HG02642 (cell line): ENCODE measurements at regions not wholly inside any gene's neighbourhood (a gene's known extent, or its start where the extent isn't known, plus 50 kb on each side); places are given as distances from the start of the nearest gene placed in this dataset.

ENCODE experiments used
- ATAC-seq: cut with Tn5 transposase; IDR thresholded peaks from one replicate; pipeline ENCODE4 v1.9.1; 2021; ENCODE audit warnings: mild to moderate bottlenecking; ENCODE audit not compliant: unreplicated experiment, poor library complexity

GRCh38 chr7:21024485-21024867, 237.8 kb upstream of the SP8 start:
- no peak for ATAC-seq

- no peak for ATAC-seq
These were observed 241.5 kb upstream of the SP8 start for GRCh38 chr7:21028186-21028585.

- ATAC-seq = no peak
These were observed 241.9 kb upstream of the SP8 start for GRCh38 chr7:21028599-21028998.

- no peak for ATAC-seq
These were observed 242.3 kb upstream of the SP8 start for GRCh38 chr7:21029006-21029405.

- no peak for ATAC-seq
These were observed 243.7 kb upstream of the SP8 start for GRCh38 chr7:21030237-21030871.

- no peak for ATAC-seq
These were observed 254.6 kb upstream of the SP8 start for GRCh38 chr7:21041252-21041651.

- no peak for ATAC-seq
These were observed 255.0 kb upstream of the SP8 start for GRCh38 chr7:21041666-21042065.

- ATAC-seq = no peak
These were observed 257.7 kb upstream of the SP8 start for GRCh38 chr7:21044384-21044783.

- no peak for ATAC-seq
These were observed 258.4 kb upstream of the SP8 start for GRCh38 chr7:21044913-21045568.

GRCh38 chr7:21051865-21052264, 265.2 kb upstream of the SP8 start:
- no peak for ATAC-seq

GRCh38 chr7:21054427-21055112, 267.9 kb upstream of the SP8 start:
- no peak for ATAC-seq

GRCh38 chr7:21059069-21059468, 272.4 kb upstream of the SP8 start:
- ATAC-seq = no peak

GRCh38 chr7:21063106-21063505, 276.4 kb upstream of the SP8 start:
- no peak for ATAC-seq

- ATAC-seq = no peak
These were observed 278.3 kb upstream of the SP8 start for GRCh38 chr7:21064698-21065648.

- ATAC-seq = no peak
These were observed 279.5 kb upstream of the SP8 start for GRCh38 chr7:21066221-21066620.

GRCh38 chr7:21067216-21067615, 280.5 kb upstream of the SP8 start:
- ATAC-seq = no peak

GRCh38 chr7:21070571-21071090, 283.9 kb upstream of the SP8 start:
- ATAC-seq = no peak

- no peak for ATAC-seq
These were observed 285.1 kb upstream of the SP8 start for GRCh38 chr7:21071561-21072501.

GRCh38 chr7:21076054-21076453, 289.4 kb upstream of the SP8 start:
- ATAC-seq = no peak
